Femur (tissue), 1 donor: ENCODE measurements at regions not wholly inside any gene's neighbourhood (a gene's known extent, or its start where the extent isn't known, plus 50 kb on each side); places are given as distances from the start of the nearest gene placed in this dataset.
"Not testable (repeated sequence)": the region's sequence is repeated elsewhere in the genome, so short reads cannot be mapped to it uniquely, and the experiment has no call there.

ENCODE experiments used
- DNase-seq: peaks from one replicate; pipeline ENCODE4 v3.0.0-alpha.2; 2017

GRCh38 chr10:84634636-84635035 lies 306.2 kb downstream of the CCSER2 start:
- no peak for DNase-seq

- not testable (repeated sequence) for DNase-seq
Measured at GRCh38 chr10:84650628-84651027, 322.2 kb downstream of the CCSER2 start.

- no peak for DNase-seq
Measured at GRCh38 chr10:84654671-84655070, 326.3 kb downstream of the CCSER2 start.

DNA sequence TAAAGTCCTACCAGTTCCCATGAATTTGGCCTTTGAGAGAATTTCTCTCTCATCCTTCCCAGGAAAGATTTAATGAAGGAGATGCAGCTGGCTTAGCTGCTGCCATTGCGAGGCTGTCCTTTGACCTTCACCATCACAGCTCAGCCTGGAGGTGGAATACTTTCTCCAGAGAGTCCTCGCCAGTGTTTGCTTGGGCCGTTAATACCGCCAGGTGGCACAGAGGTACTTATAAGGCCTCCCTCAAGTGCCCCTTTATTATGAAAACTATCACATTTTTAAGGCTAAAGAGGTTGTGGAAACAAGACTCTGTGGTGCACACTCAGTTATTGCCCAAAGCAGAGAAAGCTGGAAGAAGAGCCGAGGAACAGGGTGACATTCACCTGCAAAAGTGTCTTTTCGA lies 330.6 kb downstream of the CCSER2 start:
- DNase-seq = no peak

GRCh38 chr10:84659497-84660439 lies 331.4 kb downstream of the CCSER2 start:
- no peak for DNase-seq

GRCh38 chr10:84660450-84661159 lies 332.2 kb downstream of the CCSER2 start:
- DNase-seq = no peak

DNA sequence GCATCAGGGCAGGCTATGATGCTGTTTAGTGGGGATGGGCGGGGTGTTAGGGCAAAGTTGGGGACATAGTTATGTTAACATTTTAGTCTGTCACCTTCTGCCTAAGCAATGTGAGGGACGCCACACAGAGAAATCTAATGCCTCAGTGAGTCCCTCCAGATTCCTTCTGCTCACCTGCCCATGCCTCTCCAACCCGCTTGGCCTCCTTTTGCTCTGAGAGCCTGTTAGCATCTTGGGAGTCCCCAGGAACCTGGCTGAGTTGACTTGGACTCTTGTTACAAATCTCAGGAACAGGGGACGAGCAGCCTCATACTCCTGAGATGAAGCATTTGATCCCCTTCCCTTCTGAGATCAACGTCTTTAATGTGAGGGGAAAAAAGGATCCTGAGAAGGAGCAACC lies 336.8 kb downstream of the CCSER2 start:
- DNase-seq = no peak

- no peak for DNase-seq
Measured at GRCh38 chr10:84665883-84666463, 337.6 kb downstream of the CCSER2 start.

DNA sequence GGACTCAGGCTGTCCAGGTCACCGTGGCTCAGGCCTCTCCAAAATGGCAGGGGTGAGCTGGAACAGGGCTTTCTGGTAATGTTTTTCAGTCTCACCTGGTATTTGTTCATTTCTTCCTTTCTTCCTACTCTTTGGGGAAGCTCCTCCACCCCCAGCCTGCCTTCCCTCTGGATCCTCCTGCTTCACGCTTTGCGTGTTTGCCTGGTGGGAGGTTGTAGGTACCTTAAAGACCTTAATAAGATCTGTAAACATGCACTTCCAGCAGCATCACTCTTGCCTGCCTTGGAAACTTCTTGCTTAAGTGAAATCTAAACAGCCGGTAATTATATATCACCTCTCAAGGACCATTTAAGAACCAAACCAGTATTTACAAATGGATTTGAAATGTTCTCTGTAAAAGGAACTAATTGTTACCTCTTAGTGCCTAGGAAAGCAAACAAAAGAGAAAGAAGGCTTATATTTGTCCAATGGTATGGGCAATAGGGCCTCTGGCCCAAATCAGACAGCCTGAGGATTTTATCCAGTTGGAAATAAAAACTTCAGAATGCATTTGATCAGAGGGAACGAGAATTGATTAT lies 339.9 kb downstream of the CCSER2 start:
- DNase-seq = no peak

- no peak for DNase-seq
Measured at GRCh38 chr10:84675060-84675459, 346.7 kb downstream of the CCSER2 start.

DNA sequence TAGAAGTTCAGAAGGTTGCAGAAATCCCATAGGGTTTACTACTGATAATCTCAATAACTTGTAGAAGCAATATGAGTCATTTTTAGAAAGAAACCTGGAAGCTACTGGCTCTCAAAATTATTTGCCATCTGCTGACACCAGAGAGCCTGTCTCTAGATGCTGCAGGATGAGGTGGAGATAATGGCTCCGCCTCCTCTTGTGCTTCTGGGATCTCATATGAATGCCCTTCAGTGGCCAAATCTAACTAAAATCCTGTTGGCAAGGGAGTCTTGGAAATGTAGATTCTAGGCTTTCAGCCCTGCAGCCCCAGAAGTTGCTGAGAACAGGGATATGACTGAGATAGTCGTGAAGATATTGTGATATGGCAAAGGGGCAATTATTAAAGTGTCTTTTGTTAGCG lies 348.1 kb downstream of the CCSER2 start:
- no peak for DNase-seq

DNA sequence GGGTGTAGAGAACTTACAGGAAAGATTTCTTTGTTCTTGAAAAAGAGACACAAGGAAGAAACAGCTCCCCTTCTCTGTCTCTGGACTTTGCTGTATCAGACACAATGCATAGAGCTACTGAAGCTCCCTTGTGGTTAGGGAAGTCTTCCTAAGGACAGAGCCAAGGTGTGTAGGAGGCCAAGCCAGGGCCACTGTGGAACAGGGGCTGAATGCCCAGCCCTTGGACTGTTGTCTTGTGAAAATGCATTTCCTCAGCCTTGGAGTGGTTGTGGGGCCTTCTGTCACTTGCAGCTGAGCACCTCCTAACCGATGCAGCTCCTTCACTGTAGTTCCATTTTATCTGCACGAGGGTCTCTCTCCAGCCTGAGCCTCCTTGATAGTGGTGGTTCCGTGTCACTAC lies 353.4 kb downstream of the CCSER2 start:
- DNase-seq = no peak

DNA sequence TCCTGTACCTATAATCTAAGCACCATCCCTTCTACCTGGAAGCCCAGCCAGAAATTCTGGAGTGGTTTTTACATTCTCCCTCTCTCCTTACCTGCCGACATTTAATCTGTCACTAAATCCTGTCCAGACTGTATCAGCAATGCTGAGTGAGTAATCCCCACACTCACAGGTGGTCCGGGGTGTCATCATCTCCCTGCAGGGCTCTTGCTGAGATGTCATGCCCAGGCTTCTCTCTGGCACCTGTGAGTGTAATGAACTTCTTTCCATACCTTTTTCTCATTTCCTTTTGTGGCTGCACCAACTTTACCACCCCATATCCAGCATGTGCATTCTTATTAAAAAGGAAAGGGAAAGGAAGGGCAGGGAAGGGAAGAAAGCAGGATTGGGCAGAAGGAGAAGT lies 355.2 kb downstream of the CCSER2 start:
- no peak for DNase-seq

GRCh38 chr10:84683980-84684740 lies 355.8 kb downstream of the CCSER2 start:
- no peak for DNase-seq

DNA sequence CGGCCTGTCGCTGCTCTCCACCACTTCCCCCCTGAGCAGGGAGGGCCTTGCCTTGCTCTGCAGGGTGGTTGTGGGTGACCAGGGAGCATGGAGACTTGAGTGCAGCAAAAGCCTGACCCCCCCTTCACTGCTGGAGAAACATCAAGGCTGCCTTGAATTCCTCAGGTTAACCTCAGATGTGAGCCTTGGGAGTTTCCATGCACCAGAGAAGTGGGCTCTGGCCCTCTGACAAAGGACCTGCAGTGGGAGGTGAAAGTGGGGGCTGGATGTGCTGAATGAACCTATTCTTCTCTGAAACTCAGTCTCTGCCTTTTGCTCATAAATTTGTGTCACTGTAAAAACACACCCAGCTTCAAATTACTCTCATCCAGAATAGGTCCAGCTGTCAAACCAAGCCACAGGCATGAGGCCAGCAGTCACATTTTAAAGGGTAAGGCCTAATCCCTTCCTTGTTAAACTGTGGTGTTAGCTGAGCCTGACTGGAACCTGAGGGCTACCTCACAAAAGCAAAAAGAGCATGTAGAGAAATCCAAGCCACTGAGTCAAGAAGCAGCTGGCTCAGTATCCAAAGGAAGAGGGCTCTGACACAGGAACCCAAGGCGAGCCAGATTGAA lies 356.8 kb downstream of the CCSER2 start:
- no peak for DNase-seq

GRCh38 chr10:84693006-84693405 lies 364.6 kb downstream of the CCSER2 start:
- DNase-seq = no peak

- DNase-seq = no peak
Measured at GRCh38 chr10:84695902-84696301, 367.5 kb downstream of the CCSER2 start.

GRCh38 chr10:84696610-84697009 lies 368.2 kb downstream of the CCSER2 start:
- no peak for DNase-seq

DNA sequence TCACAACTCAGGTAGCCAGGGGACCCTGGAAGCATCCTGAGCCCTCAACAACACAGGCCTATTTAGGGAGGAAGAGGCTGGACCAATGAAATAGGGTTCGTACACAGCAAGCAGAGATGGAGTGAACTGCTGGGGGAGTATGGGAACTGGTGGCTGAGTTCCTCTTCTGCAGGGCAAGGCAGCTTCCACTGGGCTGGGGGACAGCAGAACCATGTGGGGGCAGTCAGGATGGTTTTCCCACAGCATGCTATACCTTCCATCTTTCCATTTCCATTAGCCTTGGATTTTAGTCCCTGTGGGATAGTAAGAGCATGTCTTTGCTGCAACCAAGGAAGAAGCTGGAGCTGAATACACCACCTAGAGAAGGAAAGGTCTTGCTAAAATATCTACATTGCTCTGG lies 370.6 kb downstream of the CCSER2 start:
- no peak for DNase-seq

DNA sequence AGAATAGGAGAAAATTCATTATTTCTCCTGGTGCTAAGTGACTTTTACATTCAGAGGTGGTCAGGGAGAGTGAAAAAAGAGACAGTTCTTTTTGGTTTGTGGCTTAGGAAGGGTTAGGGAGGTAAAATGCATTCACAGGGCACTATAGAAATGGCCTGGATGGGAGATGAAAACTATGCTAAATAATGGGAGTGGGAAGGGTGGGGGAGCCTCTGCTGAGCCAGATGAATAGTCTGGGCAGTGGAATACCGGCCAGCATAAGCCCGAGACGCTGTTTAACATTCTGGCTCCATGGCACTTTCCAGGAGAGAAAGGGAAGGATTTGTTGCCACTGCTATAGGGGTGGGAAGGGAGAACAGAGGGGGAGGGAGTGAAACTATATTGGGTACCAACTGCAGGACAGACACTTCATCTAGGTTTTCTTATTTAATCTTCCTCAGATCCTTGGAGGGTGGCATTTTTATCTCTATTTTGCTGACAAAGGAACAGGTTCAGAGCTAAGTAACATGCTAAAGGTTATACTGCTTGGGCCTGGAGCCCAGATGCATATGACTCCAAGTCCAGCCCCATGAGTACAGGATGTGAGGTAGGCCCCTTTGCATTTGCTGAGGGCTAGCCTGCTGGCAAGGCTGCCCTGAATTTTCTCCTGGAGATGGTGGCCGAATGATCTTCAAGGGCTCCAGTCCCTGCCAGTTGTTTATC lies 372.4 kb downstream of the CCSER2 start:
- no peak for DNase-seq

DNA sequence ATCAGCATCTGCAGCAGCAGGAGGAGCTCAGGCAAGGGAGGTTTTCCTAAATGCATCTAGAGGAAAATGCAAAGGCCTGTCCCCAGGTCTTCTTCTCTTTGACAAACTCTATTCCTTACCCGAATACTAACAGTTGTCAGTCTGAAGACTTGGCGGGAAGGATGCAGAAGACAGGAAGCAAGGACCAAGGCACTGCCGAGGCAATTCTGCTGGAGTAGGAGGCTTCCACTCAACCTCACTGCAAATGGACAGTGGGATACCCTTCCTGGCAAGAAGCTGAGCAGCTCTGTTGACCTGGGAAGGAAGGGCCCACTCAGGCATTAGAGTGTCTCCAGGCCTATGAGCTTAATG lies 373.0 kb downstream of the CCSER2 start:
- no peak for DNase-seq

- DNase-seq = no peak
Measured at GRCh38 chr10:84704101-84704500, 375.7 kb downstream of the CCSER2 start.
